Stimulated activated CD4-positive, alpha-beta T cell treated with anti-CD3 and anti-CD28 coated beads, Interleukin-1b, Interleukin-23, amount 100 ng/mL, for 24 hours (primary cell): ENCODE measurements at regions not wholly inside any gene's neighbourhood (a gene's known extent, or its start where the extent isn't known, plus 50 kb on each side); places are given as distances from the start of the nearest gene placed in this dataset.
"Not testable (repeated sequence)": the region's sequence is repeated elsewhere in the genome, so short reads cannot be mapped to it uniquely, and the experiment has no call there.

Experiments
- DNase-seq, 4 experiments: peaks; one replicate each; pipeline ENCODE4 v3.0.0-alpha.2; 2020; ENCODE audit warnings: low read depth in 4 of 4, low spot score in 1 of 4

DNA sequence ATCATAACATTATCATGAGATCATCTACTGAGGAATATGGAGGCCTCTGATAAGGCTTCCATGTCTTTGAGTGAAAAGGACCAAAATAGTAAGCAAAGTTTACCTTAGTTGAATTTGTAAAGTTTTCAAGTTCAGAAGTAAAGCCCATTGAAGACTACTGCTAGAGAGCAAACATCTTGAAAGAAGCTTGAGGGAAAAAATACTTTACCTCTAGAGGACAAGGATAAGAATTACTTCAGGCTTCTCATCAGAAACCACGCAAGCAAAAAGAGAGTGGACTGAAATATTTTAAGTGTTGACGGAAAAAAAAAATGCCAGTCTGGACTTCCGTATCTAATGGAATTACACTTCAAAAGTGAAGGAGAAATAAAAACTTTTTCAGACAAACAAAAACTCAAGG is 114.3 kb downstream of the MPP7 start:
- DNase-seq, result no peak

DNA sequence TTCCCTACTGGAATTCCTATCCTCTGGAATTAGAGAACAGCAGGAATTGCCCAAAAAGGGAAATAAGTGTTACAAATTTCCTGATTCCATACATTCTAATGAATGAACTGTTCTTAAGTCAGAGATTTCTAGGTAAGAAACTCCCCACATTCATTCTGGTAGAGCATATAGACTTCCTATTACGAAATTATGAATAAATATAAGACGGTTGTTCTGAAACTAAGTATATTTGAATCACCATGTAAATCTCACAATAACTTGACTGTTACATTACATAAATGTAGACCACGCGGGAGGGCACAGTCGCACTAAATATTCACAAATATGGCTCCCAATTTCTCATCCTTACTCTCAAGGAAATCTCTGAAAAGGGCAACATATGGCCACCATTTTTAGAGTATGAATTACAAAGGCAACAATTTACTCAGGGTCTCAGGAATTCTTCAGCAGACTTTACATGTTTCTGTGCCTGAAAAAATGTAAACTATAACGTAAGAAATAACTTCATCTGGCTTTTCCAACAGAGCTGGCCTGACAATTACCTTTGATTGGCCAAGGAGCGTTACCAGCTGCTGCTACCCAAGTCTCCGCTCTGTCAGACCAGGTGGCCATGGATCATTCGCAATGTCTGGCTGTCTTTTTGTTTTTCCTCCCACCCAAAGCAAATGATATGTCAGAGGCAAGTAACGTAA is 115.8 kb downstream of the MPP7 start:
- no peak for DNase-seq

GRCh38 chr10:28186461-28186860 is 116.4 kb downstream of the MPP7 start:
- DNase-seq, result no peak

DNA sequence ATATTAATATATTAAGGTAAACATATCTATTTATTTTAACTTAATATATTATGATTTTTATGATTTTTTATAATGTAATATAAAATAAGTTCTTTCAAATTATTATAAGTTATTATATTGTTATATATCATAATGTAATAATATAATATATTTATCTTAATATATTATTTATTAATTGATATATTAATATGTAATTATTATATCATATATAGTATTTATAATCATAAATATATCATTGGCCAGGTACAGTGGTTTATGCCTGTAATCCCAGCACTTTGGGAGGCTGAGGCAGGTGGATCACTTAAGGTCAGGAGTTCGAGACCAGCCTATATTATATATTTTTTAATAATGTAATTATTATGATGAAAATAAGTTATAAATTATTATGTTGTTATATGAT is 118.1 kb downstream of the MPP7 start:
- no peak for DNase-seq

- no peak for DNase-seq
These were observed 121.3 kb downstream of the MPP7 start for GRCh38 chr10:28181478-28182096.

- DNase-seq, result no peak
These were observed 122.2 kb downstream of the MPP7 start for GRCh38 chr10:28180654-28181053.

GRCh38 chr10:28179743-28180099 is 123.1 kb downstream of the MPP7 start:
- DNase-seq, result no peak

DNA sequence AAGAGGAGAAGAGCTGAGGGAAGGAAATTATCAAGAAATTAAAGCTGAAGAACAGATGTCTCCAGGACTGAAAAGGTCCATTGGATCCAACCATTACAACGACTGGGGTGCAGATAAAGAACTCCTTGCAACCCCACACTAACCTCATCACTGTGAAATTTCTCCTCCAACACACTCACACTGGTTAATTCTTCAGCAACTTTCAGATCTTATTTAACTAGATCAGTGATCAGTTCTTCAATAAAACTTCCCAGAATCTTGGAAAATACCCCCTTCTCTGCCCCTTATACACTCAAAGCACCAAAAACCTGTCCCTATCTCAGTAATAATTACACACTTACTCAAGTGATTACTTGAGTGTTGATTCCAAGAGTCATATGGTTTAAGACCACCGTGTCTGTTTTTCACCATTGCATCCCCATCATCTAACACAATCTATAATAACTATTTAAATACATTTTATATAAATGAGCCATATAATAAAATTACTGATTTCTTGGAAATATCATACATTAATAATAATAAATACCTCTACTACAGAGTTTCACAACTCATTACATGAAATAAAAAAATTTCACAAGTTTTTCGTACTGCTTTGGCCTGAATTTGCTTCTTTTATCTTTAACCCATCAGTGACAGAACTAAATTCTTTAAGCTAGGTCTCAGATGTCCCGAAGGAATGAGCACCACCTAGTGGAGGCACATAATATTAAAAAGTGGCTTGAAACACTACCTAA is 123.7 kb downstream of the MPP7 start:
- peak in 1 of 4 experiments; percentile 10 for DNase-seq

- DNase-seq, result no peak
These were observed 124.8 kb downstream of the MPP7 start for GRCh38 chr10:28177944-28178637.

DNA sequence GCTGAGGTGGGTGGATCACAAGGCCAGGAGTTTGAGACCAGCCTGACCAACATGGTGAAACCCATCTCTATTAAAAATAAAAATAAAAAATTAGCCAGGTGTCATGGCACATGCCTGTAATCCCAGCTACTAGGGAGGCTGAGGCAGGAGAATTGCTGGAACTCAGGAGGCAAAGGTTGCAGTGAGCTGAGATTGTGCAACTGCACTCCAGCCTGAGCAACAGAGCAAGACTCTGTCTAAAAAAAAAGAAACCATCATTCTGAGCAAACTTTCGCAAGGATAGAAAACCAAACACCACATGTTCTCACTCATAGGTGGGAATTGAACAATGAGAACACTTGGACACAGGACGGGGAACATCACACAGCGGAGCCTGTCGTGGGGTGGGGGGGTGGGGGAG is 126.4 kb downstream of the MPP7 start:
- DNase-seq, result not testable (repeated sequence)

DNA sequence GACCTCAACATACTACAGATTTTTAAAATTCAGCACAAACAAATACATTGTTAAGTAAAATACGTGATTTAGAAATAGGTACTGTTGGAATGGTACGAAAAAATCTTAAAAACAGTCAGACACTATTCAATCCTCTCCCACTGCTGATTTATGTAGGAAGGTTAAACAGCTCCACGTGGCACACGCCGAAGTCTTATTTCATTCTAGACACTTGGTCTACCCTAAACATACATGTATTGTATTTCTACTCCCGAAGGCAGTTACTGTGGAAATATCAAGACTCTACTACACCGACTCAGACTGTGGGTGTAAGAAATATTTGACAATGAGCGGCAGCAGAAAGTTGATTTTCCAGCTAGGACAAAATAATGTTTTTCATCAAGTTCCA is 130.6 kb downstream of the MPP7 start:
- DNase-seq, result no peak

- no peak for DNase-seq
These were observed 131.2 kb downstream of the MPP7 start for GRCh38 chr10:28171468-28172222.

- no peak for DNase-seq
These were observed 133.3 kb downstream of the MPP7 start for GRCh38 chr10:28169525-28169924.

DNA sequence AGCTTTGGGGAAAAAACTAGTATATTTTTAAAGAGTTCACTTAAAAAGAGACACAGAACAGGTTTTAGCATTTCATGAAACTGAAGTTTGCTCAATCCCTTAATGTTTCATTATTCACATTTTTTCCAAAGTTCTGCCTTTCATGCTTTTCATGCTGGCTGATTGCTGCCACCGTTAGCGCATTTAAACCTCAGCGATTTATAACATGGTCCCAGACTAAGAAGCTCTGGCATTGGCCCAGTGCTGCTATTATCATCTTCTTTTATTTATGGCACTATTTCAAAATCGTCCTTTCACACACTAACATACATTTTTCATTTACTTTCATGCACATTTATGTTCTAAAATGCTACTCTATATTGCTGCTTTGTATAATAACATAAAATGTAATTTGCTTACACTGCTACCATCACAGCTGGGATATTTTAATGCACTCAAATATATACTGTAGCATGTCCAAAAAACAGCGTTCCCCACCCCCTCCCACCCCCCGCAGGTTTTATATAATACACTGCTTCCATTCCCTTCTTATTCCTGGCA is 141.9 kb downstream of the MPP7 start:
- no peak for DNase-seq

DNA sequence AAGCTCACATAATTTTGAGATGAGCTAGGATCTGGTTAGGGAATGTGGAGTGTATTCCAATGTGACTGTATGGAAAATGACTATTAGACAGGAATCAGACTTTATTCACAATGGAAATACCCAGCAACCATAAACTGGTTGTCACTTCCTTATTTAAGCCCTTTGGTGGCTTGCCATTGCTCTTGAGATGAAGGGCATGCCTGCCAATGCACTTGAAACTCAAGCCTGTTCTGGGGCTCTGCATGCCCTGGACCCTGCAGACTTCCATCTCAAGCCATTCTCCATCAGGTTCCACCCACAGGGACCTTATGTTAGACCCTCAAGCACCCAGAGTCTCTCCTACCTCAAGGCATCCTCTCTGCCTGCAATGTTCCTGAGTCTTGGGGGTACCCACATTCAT is 145.5 kb downstream of the MPP7 start:
- DNase-seq, result no peak

DNA sequence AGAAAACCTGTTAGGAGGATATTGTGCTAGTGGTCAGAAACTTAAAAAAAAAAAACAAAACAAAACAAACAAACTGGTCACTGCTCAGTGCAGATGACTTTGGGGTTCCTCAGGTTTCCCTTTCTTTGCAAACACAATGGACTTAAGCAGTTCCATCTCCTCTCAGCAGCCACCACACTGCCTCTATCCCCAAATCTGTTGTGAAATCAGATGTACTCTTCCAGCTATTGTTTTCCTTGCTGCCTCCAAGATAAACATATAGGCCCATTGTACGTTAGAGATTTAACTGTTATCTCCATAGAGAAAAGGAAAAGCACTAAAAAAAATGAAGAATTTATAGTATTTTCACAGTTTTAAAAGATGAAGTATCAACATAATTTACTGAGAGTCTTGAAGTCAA is 147.1 kb downstream of the MPP7 start:
- DNase-seq, result no peak

- DNase-seq, result no peak
These were observed 151.2 kb downstream of the MPP7 start for GRCh38 chr10:28151636-28152035.

GRCh38 chr10:28149746-28150145 is 150.9 kb upstream of the ODAD2 start:
- DNase-seq, result no peak

DNA sequence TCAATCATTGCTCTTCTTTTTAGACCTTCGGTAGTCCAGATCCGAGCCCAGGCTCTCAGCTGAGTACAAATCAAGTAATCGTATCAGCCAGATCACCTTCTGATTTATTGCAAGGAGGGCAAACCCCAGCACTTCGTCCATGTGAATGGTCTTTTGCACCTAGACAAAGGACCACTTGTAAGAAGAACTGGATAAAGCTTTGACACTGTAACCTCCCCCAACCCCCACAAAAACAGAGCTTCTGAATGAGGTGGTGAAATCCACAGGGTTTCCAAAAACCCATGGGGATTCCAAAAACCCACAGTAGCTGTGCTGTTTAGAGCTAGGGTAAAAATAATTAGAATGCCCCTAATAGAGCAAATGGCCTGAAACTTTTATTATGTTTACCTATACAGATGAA is 148.8 kb upstream of the ODAD2 start:
- no peak for DNase-seq

DNA sequence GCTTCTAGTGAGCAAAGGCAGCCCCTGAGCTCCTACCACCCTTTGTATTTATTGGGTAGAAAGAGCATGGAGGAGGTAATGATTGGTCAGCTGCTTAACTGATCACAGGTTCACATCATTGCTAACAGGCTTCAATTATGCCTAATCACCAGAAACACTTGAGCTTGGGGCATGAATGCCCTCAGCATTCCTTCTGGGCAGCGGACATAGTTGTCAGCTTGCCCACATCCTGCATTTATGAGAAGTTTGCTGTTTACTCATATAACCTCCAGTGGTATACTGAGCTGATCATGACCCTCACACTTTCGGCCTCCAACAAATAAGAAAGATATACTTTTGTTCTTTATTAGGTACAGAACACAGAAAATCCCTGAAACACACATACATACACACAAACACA is 140.3 kb upstream of the ODAD2 start:
- no peak for DNase-seq
